CD14-positive monocyte (primary cell): ENCODE measurements at regions not wholly inside any gene's neighbourhood (a gene's known extent, or its start where the extent isn't known, plus 50 kb on each side); places are given as distances from the start of the nearest gene placed in this dataset.

Source experiments
- DNase-seq, 3 donors: peaks; one replicate each; pipeline ENCODE4 v3.0.0-alpha.2; 2011 to 2022
- H2AFZ ChIP-seq: 2 replicates; pipeline ENCODE4 v1.6.0; 2012; ENCODE audit warnings: mild to moderate bottlenecking, low read depth, low read length, inconsistent platforms; ENCODE audit not compliant: insufficient read depth, poor library complexity, severe bottlenecking
- H3K27ac ChIP-seq, 2 donors: 1 replicate in 1 of 2; 2 replicates in 1 of 2; pipeline ENCODE4 v1.5.1; 2012 to 2013; ENCODE audit warnings: low read length in 2 of 2, control low read depth in 1 of 2, inconsistent platforms in 1 of 2, low read depth in 1 of 2, mild to moderate bottlenecking in 1 of 2
- H3K27me3 ChIP-seq, 2 donors: one replicate each; pipeline versions ENCODE4 v1.6.0 to v1.6.1; 2011 to 2013; ENCODE audit warnings: low read length in 2 of 2; ENCODE audit not compliant: control insufficient read depth in 2 of 2, insufficient read depth in 2 of 2
- H3K36me3 ChIP-seq, 2 donors: replicated peaks in 1 of 2; 1 replicate in 1 of 2; 2 replicates in 1 of 2; pipeline versions ENCODE4 v1.5.1 to v1.6.1; 2012 to 2013; ENCODE audit warnings: low read length in 2 of 2, control low read depth in 1 of 2, inconsistent platforms in 1 of 2, mild to moderate bottlenecking in 1 of 2; ENCODE audit not compliant: insufficient read depth in 2 of 2, control insufficient read depth in 1 of 2
- H3K4me1 ChIP-seq, 2 donors: 1 replicate in 1 of 2; 2 replicates in 1 of 2; pipeline versions ENCODE4 v1.5.1 to v1.6.1; 2012 to 2013; ENCODE audit warnings: low read length in 2 of 2, control low read depth in 1 of 2, inconsistent platforms in 1 of 2, mild to moderate bottlenecking in 1 of 2, moderate library complexity in 1 of 2; ENCODE audit not compliant: insufficient read depth in 2 of 2, control insufficient read depth in 1 of 2
- H3K4me2 ChIP-seq: replicated peaks from 2 replicates; pipeline ENCODE3; 2012; ENCODE audit warnings: low read length, moderate library complexity, mild to moderate bottlenecking; ENCODE audit not compliant: poor library complexity, severe bottlenecking; ENCODE audit errors: extremely low read depth
- H3K4me3 ChIP-seq, 3 experiments: fragments of 200-600 bp in 1 of 3; sonication (generic) in 1 of 3; replicated peaks in 1 of 3; 1 replicate in 2 of 3; 2 replicates in 1 of 3; pipeline ENCODE4 v1.5.1; 2011 to 2013; ENCODE audit warnings: low read length in 3 of 3, mild to moderate bottlenecking in 3 of 3, control low read depth in 2 of 3, low read depth in 2 of 3, inconsistent platforms in 1 of 3, moderate library complexity in 1 of 3
- H3K79me2 ChIP-seq: 2 replicates; pipeline ENCODE4 v1.6.0; 2012; ENCODE audit warnings: mild to moderate bottlenecking, control low read depth, inconsistent platforms, low read length, moderate library complexity; ENCODE audit not compliant: insufficient read depth
- H3K9ac ChIP-seq: 2 replicates; pipeline ENCODE4 v1.6.0; 2017; ENCODE audit warnings: low read length, mild to moderate bottlenecking; ENCODE audit not compliant: insufficient read depth, poor library complexity, severe bottlenecking
- H3K9me3 ChIP-seq, 2 donors: replicated peaks in 1 of 2; 1 replicate in 1 of 2; 2 replicates in 1 of 2; pipeline versions ENCODE4 v1.5.1 to v1.6.1; 2012 to 2013; ENCODE audit warnings: low read length in 2 of 2, control low read depth in 1 of 2; ENCODE audit not compliant: control insufficient read depth in 1 of 2, insufficient read depth in 1 of 2
- H4K20me1 ChIP-seq: 2 replicates; pipeline ENCODE4 v1.6.0; 2012; ENCODE audit warnings: mild to moderate bottlenecking, low read length, control low read depth, moderate library complexity; ENCODE audit not compliant: insufficient read depth
- H3K27ac Mint-ChIP-seq, 7 donors: one replicate each; pipeline ENCODE4 v1.8.0; 2020; ENCODE audit warnings: mild to moderate bottlenecking in 7 of 7, mixed read lengths in 7 of 7, moderate library complexity in 6 of 7, inconsistent platforms in 2 of 7
- H3K27me3 Mint-ChIP-seq, 3 donors: one replicate each; pipeline ENCODE4 v1.8.0; 2021 to 2022; ENCODE audit warnings: low read depth in 3 of 3, mild to moderate bottlenecking in 3 of 3, mixed read lengths in 3 of 3, moderate library complexity in 3 of 3, inconsistent platforms in 1 of 3
- H3K36me3 Mint-ChIP-seq, 2 donors: one replicate each; pipeline ENCODE4 v1.8.0; 2020; ENCODE audit warnings: mixed read lengths in 2 of 2, inconsistent platforms in 1 of 2, mild to moderate bottlenecking in 1 of 2
- H3K4me1 Mint-ChIP-seq: one replicate; pipeline ENCODE4 v1.8.0; 2020; ENCODE audit warnings: mild to moderate bottlenecking, mixed read lengths
- H3K4me3 Mint-ChIP-seq, 2 donors: one replicate each; pipeline ENCODE4 v1.8.0; 2020; ENCODE audit warnings: mild to moderate bottlenecking in 2 of 2, mixed read lengths in 2 of 2, moderate library complexity in 1 of 2
- H3K9me3 Mint-ChIP-seq, 7 donors: one replicate each; pipeline ENCODE4 v1.8.0; 2020 to 2022; ENCODE audit warnings: mixed read lengths in 7 of 7, mild to moderate bottlenecking in 6 of 7, moderate library complexity in 6 of 7, inconsistent platforms in 2 of 7
- CTCF ChIP-seq: fragments of 200-600 bp; IDR thresholded peaks from one replicate; pipeline ENCODE4 v1.8.0; 2022; ENCODE audit warnings: antibody characterized with exemption, mild to moderate bottlenecking
- WGBS: methylation state at CpG from one replicate; pipeline ENCODE4 v1.1.5; 2013; ENCODE audit warnings: missing lambda C conversion rate; ENCODE audit not compliant: insufficient coverage; 5-methylcytosine and 5-hydroxymethylcytosine counted together
- intact Hi-C, 2 donors: fragments of 100-400 bp; cut with micrococcal nuclease; formaldehyde crosslinking; loops; one replicate each; pipeline versions ENCODE4 v1.15.0 to v1.15.1; 2023

GRCh38 chr13:64083811-64084210 is 2668.2 kb upstream of the PCDH20 start:
- Mint-ChIP-seq H3K27me3 (peaks cover 0 to 1% (median 0%) of the 10 kb centered on the region in 3 donors), H3K27ac (no peak overlapping the region), H3K4me3 (no peak overlapping the region), H3K9me3 (peaks cover 0 to 8% (median 4%) of the 10 kb centered on the region in 7 donors), H3K36me3 (no peaks in the 10 kb centered on the region), H3K4me1 (no peaks in the 10 kb centered on the region)
- intact Hi-C loops: no loop called here
- Histone ChIP-seq H3K27me3 (no peaks in the 10 kb centered on the region), H3K9me3 (peaks cover 0 to 1% of the 10 kb centered on the region in 2 donors), H3K4me3 (no peak overlapping the region), H3K79me2 (no peaks in the 10 kb centered on the region), H3K9ac (no peak overlapping the region), H3K4me1 (no peaks in the 10 kb centered on the region), H3K27ac (no peak overlapping the region), H3K36me3 (no peaks in the 10 kb centered on the region), H3K4me2 (no peak overlapping the region), H2AFZ (no peak overlapping the region), H4K20me1 (no peaks in the 10 kb centered on the region)
- WGBS: 100% methylated on average over 1 of the region's 1 CpG
- no peak for TF ChIP-seq CTCF
- no peak for DNase-seq

GRCh38 chr13:64083396-64083795 is 2667.7 kb upstream of the PCDH20 start:
- Mint-ChIP-seq H3K4me1 (no peaks in the 10 kb centered on the region), H3K36me3 (no peaks in the 10 kb centered on the region), H3K27ac (no peak overlapping the region), H3K27me3 (peaks cover 0 to 1% (median 0%) of the 10 kb centered on the region in 3 donors), H3K9me3 (peaks cover 0 to 8% (median 4%) of the 10 kb centered on the region in 7 donors), H3K4me3 (no peak overlapping the region)
- Histone ChIP-seq H3K27ac (no peak overlapping the region), H4K20me1 (no peaks in the 10 kb centered on the region), H3K4me2 (no peak overlapping the region), H3K36me3 (no peaks in the 10 kb centered on the region), H3K79me2 (no peaks in the 10 kb centered on the region), H3K9me3 (peaks cover 0 to 5% of the 10 kb centered on the region in 2 donors), H3K27me3 (no peaks in the 10 kb centered on the region), H3K9ac (no peak overlapping the region), H3K4me3 (no peak overlapping the region), H2AFZ (no peak overlapping the region), H3K4me1 (no peaks in the 10 kb centered on the region)
- no peak for TF ChIP-seq CTCF
- intact Hi-C loops: no loop called here
- WGBS: no CpG with 5 or more reads among the region's 1 CpG
- no peak for DNase-seq
